ENCODE measurements at regions not wholly inside any gene's neighbourhood (a gene's known extent, or its start where the extent isn't known, plus 50 kb on each side); places are given as distances from the start of the nearest gene placed in this dataset.

DNA sequence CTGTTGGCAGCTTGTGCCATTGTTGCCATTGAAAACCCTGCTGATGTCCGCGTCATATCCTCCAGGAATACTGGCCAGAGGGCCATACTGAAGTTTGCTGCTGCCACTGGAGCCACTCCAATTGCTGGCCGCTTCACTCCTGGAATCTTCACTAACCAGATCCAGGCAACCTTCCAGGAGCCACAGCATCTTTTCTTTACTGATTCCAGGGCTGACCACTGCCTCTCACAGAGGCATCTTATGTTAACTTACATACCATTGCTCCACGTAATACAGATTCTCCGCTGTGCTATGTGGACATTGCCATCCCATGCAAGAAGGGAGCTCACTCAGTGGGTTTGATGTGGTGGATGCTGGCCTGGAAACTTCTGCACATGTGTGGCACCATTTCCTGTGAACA is 221.8 kb upstream of the FAM83B start:
- DNase-seq = no peak

DNA sequence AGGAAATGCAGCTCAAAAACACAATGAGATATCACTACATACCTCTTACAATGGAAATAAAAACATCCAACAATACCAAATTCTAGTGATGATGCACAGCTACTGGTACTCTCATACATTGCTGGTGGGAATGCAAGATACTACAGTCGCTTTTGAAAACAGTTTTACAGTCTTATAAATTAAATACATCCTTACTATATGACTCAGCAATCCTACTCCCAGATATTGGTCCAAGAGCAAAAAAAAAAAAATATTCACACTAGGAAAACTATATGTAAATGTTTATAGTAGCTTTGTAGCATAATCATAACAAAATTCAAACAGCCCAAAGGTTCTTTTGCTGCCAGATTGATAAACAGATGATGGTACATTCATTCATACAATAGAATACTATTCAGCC is 217.4 kb upstream of the FAM83B start:
- DNase-seq = no peak
- H3K9ac ChIP-seq (ENCODE audit: low read depth in 2 of 2, low read length in 2 of 2) = no peak overlapping the region
- H3K4me3 ChIP-seq = no peak overlapping the region
- no peaks in the 10 kb centered on the region for H3K27me3 ChIP-seq
- H3K4me1 ChIP-seq = no peaks in the 10 kb centered on the region
- TF ChIP-seq, protein P1, sequence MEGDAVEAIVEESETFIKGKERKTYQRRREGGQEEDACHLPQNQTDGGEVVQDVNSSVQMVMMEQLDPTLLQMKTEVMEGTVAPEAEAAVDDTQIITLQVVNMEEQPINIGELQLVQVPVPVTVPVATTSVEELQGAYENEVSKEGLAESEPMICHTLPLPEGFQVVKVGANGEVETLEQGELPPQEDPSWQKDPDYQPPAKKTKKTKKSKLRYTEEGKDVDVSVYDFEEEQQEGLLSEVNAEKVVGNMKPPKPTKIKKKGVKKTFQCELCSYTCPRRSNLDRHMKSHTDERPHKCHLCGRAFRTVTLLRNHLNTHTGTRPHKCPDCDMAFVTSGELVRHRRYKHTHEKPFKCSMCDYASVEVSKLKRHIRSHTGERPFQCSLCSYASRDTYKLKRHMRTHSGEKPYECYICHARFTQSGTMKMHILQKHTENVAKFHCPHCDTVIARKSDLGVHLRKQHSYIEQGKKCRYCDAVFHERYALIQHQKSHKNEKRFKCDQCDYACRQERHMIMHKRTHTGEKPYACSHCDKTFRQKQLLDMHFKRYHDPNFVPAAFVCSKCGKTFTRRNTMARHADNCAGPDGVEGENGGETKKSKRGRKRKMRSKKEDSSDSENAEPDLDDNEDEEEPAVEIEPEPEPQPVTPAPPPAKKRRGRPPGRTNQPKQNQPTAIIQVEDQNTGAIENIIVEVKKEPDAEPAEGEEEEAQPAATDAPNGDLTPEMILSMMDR (IDR thresholded peaks at IDR 0.05) = no peak
- intact Hi-C loops (cut with DNase I) = loop anchor here (10.0 kb wide), 1 partner anchor 616 kb away; no protein-coding TSS in a partner anchor
- H3K27ac ChIP-seq = no peak overlapping the region
- no peaks in the 10 kb centered on the region for H3K9me3 ChIP-seq
- H3K36me3 ChIP-seq = no peaks in the 10 kb centered on the region

More for the DNA sequence above, 221.8 kb upstream of the FAM83B start:
- no peaks in the 10 kb centered on the region for H3K27me3 ChIP-seq
- TF ChIP-seq, protein P1 (IDR thresholded peaks at IDR 0.05) = no peak
- no peaks in the 10 kb centered on the region for H3K9me3 ChIP-seq
- intact Hi-C loops (cut with DNase I) = loop anchor here (5.0 to 10.0 kb wide), 2 partner anchors 448 to 620 kb away; no protein-coding TSS in a partner anchor
- H3K9ac ChIP-seq (ENCODE audit: low read depth in 2 of 2, low read length in 2 of 2) = no peak overlapping the region
- H3K4me3 ChIP-seq = no peak overlapping the region
- H3K27ac ChIP-seq = no peak overlapping the region
- H3K36me3 ChIP-seq = no peaks in the 10 kb centered on the region
- no peaks in the 10 kb centered on the region for H3K4me1 ChIP-seq

DNA sequence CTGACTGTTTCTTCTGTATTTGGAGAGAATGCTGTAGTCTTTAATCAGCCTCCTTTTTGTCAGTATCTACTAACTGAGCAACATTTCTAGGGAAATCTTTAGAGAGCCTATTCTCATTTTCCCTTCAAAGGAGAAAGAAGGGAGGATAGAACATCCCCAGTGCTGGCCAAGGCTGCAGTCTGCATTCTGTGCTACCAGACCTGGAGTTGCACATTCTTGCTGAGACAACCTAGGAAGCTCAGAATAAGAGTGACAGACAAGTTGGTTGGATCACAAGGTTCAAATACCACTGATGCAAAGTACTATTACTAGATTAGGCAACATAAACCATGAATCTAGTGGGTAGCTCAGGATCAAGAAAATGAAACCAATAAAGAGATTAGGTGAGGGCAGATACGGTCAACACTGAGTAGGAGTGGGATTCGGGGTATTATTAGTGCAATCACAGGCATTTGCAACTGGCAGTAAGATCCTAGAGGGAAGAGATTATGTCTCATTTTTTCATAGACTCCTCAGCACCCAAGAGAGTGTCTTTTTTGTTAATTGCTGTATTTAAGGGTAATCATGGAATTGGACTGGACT is 213.5 kb upstream of the FAM83B start:
- intact Hi-C loops (cut with DNase I) = no loop called here
- TF ChIP-seq, protein P1 (IDR thresholded peaks at IDR 0.05) = no peak
- Histone ChIP-seq H3K9ac (ENCODE audit: low read depth in 2 of 2, low read length in 2 of 2) (no peak overlapping the region), H3K4me1 (no peaks in the 10 kb centered on the region), H3K4me3 (no peak overlapping the region), H3K27ac (no peak overlapping the region), H3K36me3 (no peaks in the 10 kb centered on the region), H3K9me3 (no peaks in the 10 kb centered on the region), H3K27me3 (no peaks in the 10 kb centered on the region)
- no peak for DNase-seq

DNA sequence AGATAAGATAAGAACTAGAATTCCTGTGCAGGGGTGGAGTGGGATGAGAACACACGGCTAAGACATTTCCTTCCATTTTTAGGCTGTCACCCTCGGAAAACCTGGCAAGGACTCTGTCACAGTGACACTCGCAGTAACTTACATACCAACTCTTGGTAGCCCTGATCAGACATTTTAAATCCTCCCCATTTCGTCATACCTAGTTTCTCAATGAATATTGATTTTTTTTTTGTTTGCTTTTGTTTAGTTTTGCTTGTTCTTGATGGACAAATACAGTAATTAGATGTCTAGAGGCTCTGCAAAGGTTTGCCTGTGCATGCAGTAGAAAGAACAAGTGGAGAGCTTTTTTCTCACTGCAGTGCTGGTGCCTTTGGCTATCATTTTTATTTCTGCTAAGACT is 213.0 kb upstream of the FAM83B start:
- Histone ChIP-seq H3K27ac (no peak overlapping the region), H3K9ac (ENCODE audit: low read depth in 2 of 2, low read length in 2 of 2) (no peak overlapping the region), H3K4me1 (no peaks in the 10 kb centered on the region), H3K9me3 (no peaks in the 10 kb centered on the region), H3K4me3 (no peak overlapping the region), H3K36me3 (no peaks in the 10 kb centered on the region), H3K27me3 (no peaks in the 10 kb centered on the region)
- TF ChIP-seq, protein P1 (IDR thresholded peaks at IDR 0.05) = no peak
- no peak for DNase-seq
- intact Hi-C loops (cut with DNase I) = no loop called here

DNA sequence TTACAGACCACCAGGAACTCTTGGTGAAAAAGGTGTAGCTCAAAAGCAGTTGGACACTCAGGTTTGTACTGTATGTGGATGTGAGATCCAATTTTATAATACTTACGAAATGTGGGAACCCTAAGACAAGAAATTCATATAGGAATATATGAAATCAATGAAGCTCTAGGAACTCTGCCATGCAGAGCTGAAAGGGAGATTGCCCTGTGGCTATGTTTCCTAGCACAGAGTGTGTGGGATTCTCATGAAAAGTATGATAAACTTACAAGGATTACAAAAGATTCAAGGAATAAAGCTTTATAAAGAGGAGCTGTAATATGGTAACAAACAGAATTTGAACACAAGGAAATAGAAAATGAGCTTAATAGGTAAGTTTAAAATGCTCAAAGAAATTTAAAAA is 205.7 kb upstream of the FAM83B start:
- Histone ChIP-seq H3K4me1 (no peaks in the 10 kb centered on the region), H3K4me3 (no peak overlapping the region), H3K9ac (ENCODE audit: low read depth in 2 of 2, low read length in 2 of 2) (no peak overlapping the region), H3K27me3 (no peaks in the 10 kb centered on the region), H3K36me3 (no peaks in the 10 kb centered on the region), H3K9me3 (no peaks in the 10 kb centered on the region), H3K27ac (no peak overlapping the region)
- intact Hi-C loops (cut with DNase I) = no loop called here
- TF ChIP-seq, protein P1 (IDR thresholded peaks at IDR 0.05) = no peak
- DNase-seq = no peak
